H1 (cell line): ENCODE measurements at regions not wholly inside any gene's neighbourhood (a gene's known extent, or its start where the extent isn't known, plus 50 kb on each side); places are given as distances from the start of the nearest gene placed in this dataset.

ENCODE experiments used
- RXRA ChIP-seq: IDR thresholded peaks from 2 replicates; pipeline ENCODE4 v1.6.1; 2011; ENCODE audit warnings: low read depth, mild to moderate bottlenecking, low read length, moderate library complexity; ENCODE audit not compliant: insufficient read depth
- TF ChIP-seq, protein P1 (sequence below), 3 experiments: IDR thresholded peaks; 1 replicate in 2 of 3; 2 replicates in 1 of 3; pipeline versions ENCODE4 v1.5.1 to v1.6.1; 2011; ENCODE audit warnings: low read length in 3 of 3, mild to moderate bottlenecking in 3 of 3, inconsistent platforms in 2 of 3, low read depth in 1 of 3, moderate library complexity in 1 of 3; ENCODE audit not compliant: insufficient read depth in 1 of 3; ENCODE audit errors: control extremely low read depth in 1 of 3

DNA sequence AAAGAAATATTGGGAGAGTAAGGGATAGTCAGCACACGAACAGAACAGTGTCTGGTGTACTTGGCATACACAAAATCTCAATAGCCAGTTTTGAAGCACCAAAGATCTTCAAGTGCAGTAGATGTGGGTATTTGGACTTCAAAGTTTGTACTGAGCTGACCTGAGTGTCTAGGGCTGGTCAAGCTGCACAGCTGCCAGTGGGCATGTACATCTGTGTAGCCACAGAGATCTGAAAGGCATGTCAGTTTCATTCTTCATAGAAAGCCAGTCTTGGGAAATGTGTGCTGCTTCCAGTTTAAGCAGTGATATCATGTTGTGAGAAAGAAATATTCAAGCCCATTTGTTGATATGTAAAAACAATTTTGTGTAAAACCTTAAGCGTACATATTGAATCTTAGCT, 279.0 kb upstream of the SYT10 start:
- no peak for TF ChIP-seq RXRA
- TF ChIP-seq, protein P1, sequence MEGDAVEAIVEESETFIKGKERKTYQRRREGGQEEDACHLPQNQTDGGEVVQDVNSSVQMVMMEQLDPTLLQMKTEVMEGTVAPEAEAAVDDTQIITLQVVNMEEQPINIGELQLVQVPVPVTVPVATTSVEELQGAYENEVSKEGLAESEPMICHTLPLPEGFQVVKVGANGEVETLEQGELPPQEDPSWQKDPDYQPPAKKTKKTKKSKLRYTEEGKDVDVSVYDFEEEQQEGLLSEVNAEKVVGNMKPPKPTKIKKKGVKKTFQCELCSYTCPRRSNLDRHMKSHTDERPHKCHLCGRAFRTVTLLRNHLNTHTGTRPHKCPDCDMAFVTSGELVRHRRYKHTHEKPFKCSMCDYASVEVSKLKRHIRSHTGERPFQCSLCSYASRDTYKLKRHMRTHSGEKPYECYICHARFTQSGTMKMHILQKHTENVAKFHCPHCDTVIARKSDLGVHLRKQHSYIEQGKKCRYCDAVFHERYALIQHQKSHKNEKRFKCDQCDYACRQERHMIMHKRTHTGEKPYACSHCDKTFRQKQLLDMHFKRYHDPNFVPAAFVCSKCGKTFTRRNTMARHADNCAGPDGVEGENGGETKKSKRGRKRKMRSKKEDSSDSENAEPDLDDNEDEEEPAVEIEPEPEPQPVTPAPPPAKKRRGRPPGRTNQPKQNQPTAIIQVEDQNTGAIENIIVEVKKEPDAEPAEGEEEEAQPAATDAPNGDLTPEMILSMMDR (IDR thresholded peaks at IDR 0.05; ENCODE audit: control extremely low read depth in 1 of 3, insufficient read depth in 1 of 3, low read depth in 1 of 3, low read length in 3 of 3): no peak
